Liver (tissue), 8 donors: ENCODE measurements at regions not wholly inside any gene's neighbourhood (a gene's known extent, or its start where the extent isn't known, plus 50 kb on each side); places are given as distances from the start of the nearest gene placed in this dataset.

Experiments used
- DNase-seq: peaks from one replicate; pipeline ENCODE4 v3.0.0-alpha.2; 2017; ENCODE audit warnings: low spot score
- H3K27ac ChIP-seq, 2 donors: one replicate each; pipeline ENCODE4 v1.7.0; 2013; ENCODE audit warnings: inconsistent platforms in 2 of 2, low read length in 2 of 2, control low read depth in 1 of 2, low read depth in 1 of 2, mild to moderate bottlenecking in 1 of 2
- H3K27me3 ChIP-seq, 4 donors: one replicate each; pipeline versions ENCODE4 v1.6.1 to v1.7.0; 2013; ENCODE audit warnings: low read length in 3 of 4, inconsistent platforms in 1 of 4, mild to moderate bottlenecking in 1 of 4, moderate library complexity in 1 of 4; ENCODE audit not compliant: control insufficient read depth in 4 of 4, insufficient read depth in 4 of 4
- H3K36me3 ChIP-seq, 4 donors: one replicate each; pipeline versions ENCODE4 v1.6.1 to v1.7.0; 2013; ENCODE audit warnings: low read length in 3 of 4, mild to moderate bottlenecking in 3 of 4, low read depth in 1 of 4, moderate library complexity in 1 of 4; ENCODE audit not compliant: control insufficient read depth in 4 of 4, insufficient read depth in 3 of 4
- H3K4me1 ChIP-seq, 4 donors: one replicate each; pipeline versions ENCODE4 v1.6.1 to v1.7.0; 2013; ENCODE audit warnings: low read length in 3 of 4, mild to moderate bottlenecking in 3 of 4, moderate library complexity in 1 of 4; ENCODE audit not compliant: control insufficient read depth in 4 of 4, insufficient read depth in 4 of 4
- H3K4me3 ChIP-seq, 3 donors: one replicate each; pipeline versions ENCODE4 v1.6.1 to v1.7.0; 2013; ENCODE audit warnings: low read length in 3 of 3, control low read depth in 1 of 3, low read depth in 1 of 3, mild to moderate bottlenecking in 1 of 3
- H3K9ac ChIP-seq, 2 donors: one replicate each; pipeline ENCODE4 v1.7.0; 2013; ENCODE audit warnings: low read length in 2 of 2, mild to moderate bottlenecking in 2 of 2, moderate library complexity in 2 of 2, control low read depth in 1 of 2, low read depth in 1 of 2
- H3K9me3 ChIP-seq, 4 donors: one replicate each; pipeline versions ENCODE4 v1.6.1 to v1.7.0; 2013; ENCODE audit warnings: low read length in 3 of 4; ENCODE audit not compliant: control insufficient read depth in 4 of 4
- ATF3 ChIP-seq: IDR thresholded peaks from 2 replicates; pipeline ENCODE4 v1.6.1; 2016; ENCODE audit warnings: antibody characterized with exemption
- CTCF ChIP-seq: fragments of 150-350 bp; IDR thresholded peaks from 2 replicates; pipeline ENCODE4 v1.5.1; 2017; ENCODE audit warnings: improper control_type of control experiment, low read depth, low read length; ENCODE audit not compliant: missing input control
- EGR1 ChIP-seq, 2 donors: IDR thresholded peaks; 2 replicates each; pipeline ENCODE4 v1.6.1; 2016 to 2018; ENCODE audit warnings: antibody characterized with exemption in 2 of 2, low read depth in 2 of 2
- FOXA1 ChIP-seq: IDR thresholded peaks from 2 replicates; pipeline ENCODE4 v1.6.1; 2016; ENCODE audit warnings: antibody characterized with exemption
- FOXA2 ChIP-seq: IDR thresholded peaks from 2 replicates; pipeline ENCODE4 v1.6.1; 2016; ENCODE audit warnings: antibody characterized with exemption
- GABPA ChIP-seq, 2 donors: IDR thresholded peaks in 1 of 2; conservative IDR thresholded peaks in 1 of 2; 2 replicates each; pipeline ENCODE4 v1.6.1; 2016; ENCODE audit warnings: antibody characterized with exemption in 2 of 2, mild to moderate bottlenecking in 1 of 2, moderate library complexity in 1 of 2
- HNF4A ChIP-seq, 2 donors: conservative IDR thresholded peaks; 2 replicates each; pipeline ENCODE4 v1.6.1; 2016; ENCODE audit warnings: antibody characterized with exemption in 2 of 2, mild to moderate bottlenecking in 2 of 2
- HNF4G ChIP-seq: IDR thresholded peaks from 2 replicates; pipeline ENCODE4 v1.6.1; 2016; ENCODE audit warnings: antibody characterized with exemption
- JUND ChIP-seq, 2 donors: IDR thresholded peaks; 2 replicates each; pipeline ENCODE4 v1.6.1; 2016; ENCODE audit warnings: antibody characterized with exemption in 2 of 2
- MAX ChIP-seq: IDR thresholded peaks from 2 replicates; pipeline ENCODE4 v1.6.1; 2016; ENCODE audit warnings: antibody characterized with exemption
- NR2F2 ChIP-seq: IDR thresholded peaks from 2 replicates; pipeline ENCODE4 v1.6.1; 2016; ENCODE audit warnings: antibody characterized with exemption
- RAD21 ChIP-seq, 2 donors: IDR thresholded peaks; 2 replicates each; pipeline ENCODE4 v1.6.1; 2016; ENCODE audit warnings: antibody characterized with exemption in 2 of 2, mild to moderate bottlenecking in 2 of 2
- REST ChIP-seq: IDR thresholded peaks from 2 replicates; pipeline ENCODE4 v1.6.1; 2016; ENCODE audit warnings: antibody characterized with exemption, mild to moderate bottlenecking
- RXRA ChIP-seq, 2 donors: IDR thresholded peaks; 2 replicates each; pipeline ENCODE4 v1.6.1; 2017 to 2018; ENCODE audit warnings: antibody characterized with exemption in 2 of 2, mild to moderate bottlenecking in 1 of 2
- SP1 ChIP-seq: IDR thresholded peaks from 2 replicates; pipeline ENCODE4 v1.6.1; 2018; ENCODE audit warnings: antibody characterized with exemption, mild to moderate bottlenecking
- TAF1 ChIP-seq: conservative IDR thresholded peaks from 2 replicates; pipeline ENCODE4 v1.6.1; 2016; ENCODE audit warnings: antibody characterized with exemption, mild to moderate bottlenecking
- YY1 ChIP-seq: IDR thresholded peaks from 2 replicates; pipeline ENCODE4 v1.6.1; 2016; ENCODE audit warnings: antibody characterized with exemption, mild to moderate bottlenecking
- ZBTB33 ChIP-seq: IDR thresholded peaks from 2 replicates; pipeline ENCODE4 v1.6.1; 2016; ENCODE audit warnings: antibody characterized with exemption
- WGBS: extraction: QIAGEN DNeasy Blood & Tissue Kit; methylation state at CpG from one replicate; pipeline ENCODE4 v1.1.7; 2013; 5-methylcytosine and 5-hydroxymethylcytosine counted together
- donor health status: healthy.
- donor health status: healthy.
- donor health status: healthy.
- donor health status: healthy.
- donor health status: healthy.

GRCh38 chr3:22894865-22895264 is 308.3 kb upstream of the UBE2E2 start:
- no peaks in the 10 kb centered on the region for H3K36me3 ChIP-seq
- peaks cover 0 to 3% (median 0%) of the 10 kb centered on the region in 4 donors for H3K27me3 ChIP-seq
- no peak overlapping the region for H3K4me3 ChIP-seq
- no peaks in the 10 kb centered on the region for H3K9me3 ChIP-seq
- no peak overlapping the region for H3K27ac ChIP-seq
- no peaks in the 10 kb centered on the region for H3K4me1 ChIP-seq
- TF ChIP-seq EGR1 (IDR thresholded peaks at IDR 0.05; ENCODE audit: low read depth in 2 of 2) (no peak), MAX (no peak), HNF4G (no peak), ATF3 (no peak), FOXA2 (no peak), YY1 (no peak), FOXA1 (no peak), HNF4A (conservative IDR thresholded peaks at IDR 0.05) (no peak)
- DNase-seq: no peak
- WGBS: 83% methylated on average over 1 of the region's 1 CpG
- no peak overlapping the region for H3K9ac ChIP-seq

- WGBS: 87% methylated on average over 3 of the region's 3 CpGs
Observed at GRCh38 chr3:22895671-22896070, 307.5 kb upstream of the UBE2E2 start.

More at GRCh38 chr3:22895671-22896070, 307.5 kb upstream of the UBE2E2 start:
- no peak overlapping the region for H3K4me3 ChIP-seq
- no peaks in the 10 kb centered on the region for H3K4me1 ChIP-seq
- DNase-seq: no peak
- H3K9me3 ChIP-seq: no peaks in the 10 kb centered on the region
- peaks cover 0 to 3% (median 0%) of the 10 kb centered on the region in 4 donors for H3K27me3 ChIP-seq
- H3K27ac ChIP-seq: no peak overlapping the region
- H3K9ac ChIP-seq: no peak overlapping the region
- no peaks in the 10 kb centered on the region for H3K36me3 ChIP-seq
- no peak for TF ChIP-seq TAF1
- TF ChIP-seq ZBTB33: no peak
- no peak for TF ChIP-seq JUND (IDR thresholded peaks at IDR 0.05)
- TF ChIP-seq FOXA2: no peak
- TF ChIP-seq RXRA (IDR thresholded peaks at IDR 0.05): no peak
- no peak for TF ChIP-seq YY1
- TF ChIP-seq RAD21 (IDR thresholded peaks at IDR 0.05): no peak
- TF ChIP-seq CTCF: no peak
- TF ChIP-seq ATF3: no peak
- no peak for TF ChIP-seq EGR1 (IDR thresholded peaks at IDR 0.05; ENCODE audit: low read depth in 2 of 2)
- no peak for TF ChIP-seq MAX
- TF ChIP-seq GABPA (IDR thresholded peaks at IDR 0.05 in 1 of 2, conservative IDR thresholded peaks at IDR 0.05 in 1 of 2): no peak
- TF ChIP-seq HNF4A (conservative IDR thresholded peaks at IDR 0.05): no peak
- no peak for TF ChIP-seq HNF4G
- no peak for TF ChIP-seq SP1
- TF ChIP-seq REST: no peak
- no peak for TF ChIP-seq NR2F2
- TF ChIP-seq FOXA1: no peak
